ENCODE measurements at regions not wholly inside any gene's neighbourhood (a gene's known extent, or its start where the extent isn't known, plus 50 kb on each side); places are given as distances from the start of the nearest gene placed in this dataset.

- no peak for DNase-seq (ENCODE audit: low read depth)
- no peak for TF ChIP-seq CTCF (IDR thresholded peaks at IDR 0.05; ENCODE audit: low read depth, low read length, missing control alignments)
- H3K4me3 ChIP-seq (ENCODE audit: low read depth, low read length) = no peak overlapping the region
These were observed 455.5 kb downstream of the TTLL7 start for GRCh38 chr1:83543222-83543973.

- no peak overlapping the region for H3K4me3 ChIP-seq (ENCODE audit: low read depth, low read length)
- no peak for TF ChIP-seq CTCF (IDR thresholded peaks at IDR 0.05; ENCODE audit: low read depth, low read length, missing control alignments)
- DNase-seq (ENCODE audit: low read depth) = no peak
These were observed 467.2 kb downstream of the TTLL7 start for GRCh38 chr1:83531521-83532309.

- no peak for DNase-seq (ENCODE audit: low read depth)
- no peak overlapping the region for H3K4me3 ChIP-seq (ENCODE audit: low read depth, low read length)
- no peak for TF ChIP-seq CTCF (IDR thresholded peaks at IDR 0.05; ENCODE audit: low read depth, low read length, missing control alignments)
These were observed 468.4 kb downstream of the TTLL7 start for GRCh38 chr1:83530506-83530905.

- no peak for DNase-seq (ENCODE audit: low read depth)
- TF ChIP-seq CTCF (IDR thresholded peaks at IDR 0.05; ENCODE audit: low read depth, low read length, missing control alignments) = no peak
- no peak overlapping the region for H3K4me3 ChIP-seq (ENCODE audit: low read depth, low read length)
These were observed 470.9 kb downstream of the TTLL7 start for GRCh38 chr1:83527987-83528386.

- DNase-seq (ENCODE audit: low read depth) = no peak
- no peak overlapping the region for H3K4me3 ChIP-seq (ENCODE audit: low read depth, low read length)
- no peak for TF ChIP-seq CTCF (IDR thresholded peaks at IDR 0.05; ENCODE audit: low read depth, low read length, missing control alignments)
These were observed 478.1 kb downstream of the TTLL7 start for GRCh38 chr1:83520797-83521196.

GRCh38 chr1:83516369-83516768 lies 482.6 kb downstream of the TTLL7 start:
- no peak for TF ChIP-seq CTCF (IDR thresholded peaks at IDR 0.05; ENCODE audit: low read depth, low read length, missing control alignments)
- H3K4me3 ChIP-seq (ENCODE audit: low read depth, low read length) = no peak overlapping the region
- DNase-seq (ENCODE audit: low read depth) = no peak

Measured in GM12864 (cell line).